ENCODE measurements at regions not wholly inside any gene's neighbourhood (a gene's known extent, or its start where the extent isn't known, plus 50 kb on each side); places are given as distances from the start of the nearest gene placed in this dataset.

DNA sequence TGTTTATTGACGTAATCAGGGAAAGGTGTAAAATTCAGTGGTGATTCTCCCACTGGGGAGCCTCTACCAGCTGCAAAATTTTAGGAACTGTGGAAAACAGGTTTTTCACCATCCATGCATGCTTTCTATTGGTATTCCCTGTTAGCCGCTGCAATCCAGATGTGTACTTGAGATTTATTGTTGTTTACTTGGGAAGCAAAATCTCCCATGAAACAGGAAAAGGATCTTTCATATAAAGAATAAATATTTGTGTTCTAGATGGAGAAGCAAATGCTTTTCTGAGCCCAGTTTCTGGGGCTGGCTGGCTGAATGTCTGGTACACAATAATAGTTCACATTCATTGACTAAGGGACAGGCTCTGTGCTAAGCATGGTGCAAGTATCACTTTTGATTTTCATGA lies 144.6 kb upstream of the RASGRP1 start:
- TF ChIP-seq BACH2 (CRISPR knock-in tag; IDR thresholded peaks at IDR 0.05; ENCODE audit: borderline replicate concordance) (no peak), TCF4 (CRISPR knock-in tag; IDR thresholded peaks at IDR 0.05; ENCODE audit: borderline replicate concordance) (no peak), PPARA (CRISPR knock-in tag; IDR thresholded peaks at IDR 0.05; ENCODE audit: borderline replicate concordance) (no peak), CSDC2 (CRISPR knock-in tag; IDR thresholded peaks at IDR 0.05) (no peak), ZC3H10 (CRISPR knock-in tag; IDR thresholded peaks at IDR 0.05) (no peak), SNAI2 (CRISPR knock-in tag; IDR thresholded peaks at IDR 0.05) (no peak), ZFP3 (CRISPR knock-in tag; IDR thresholded peaks at IDR 0.05) (no peak), RARB (CRISPR knock-in tag; IDR thresholded peaks at IDR 0.05) (no peak), OSR1 (CRISPR knock-in tag; IDR thresholded peaks at IDR 0.05) (no peak), TSHZ2 (CRISPR knock-in tag; IDR thresholded peaks at IDR 0.05) (no peak), ZFP30 (CRISPR knock-in tag; IDR thresholded peaks at IDR 0.05) (no peak), GLIS3 (CRISPR knock-in tag; IDR thresholded peaks at IDR 0.05) (no peak), ESRRG (CRISPR knock-in tag; IDR thresholded peaks at IDR 0.05) (no peak)
- TF ChIP-seq, protein P1, sequence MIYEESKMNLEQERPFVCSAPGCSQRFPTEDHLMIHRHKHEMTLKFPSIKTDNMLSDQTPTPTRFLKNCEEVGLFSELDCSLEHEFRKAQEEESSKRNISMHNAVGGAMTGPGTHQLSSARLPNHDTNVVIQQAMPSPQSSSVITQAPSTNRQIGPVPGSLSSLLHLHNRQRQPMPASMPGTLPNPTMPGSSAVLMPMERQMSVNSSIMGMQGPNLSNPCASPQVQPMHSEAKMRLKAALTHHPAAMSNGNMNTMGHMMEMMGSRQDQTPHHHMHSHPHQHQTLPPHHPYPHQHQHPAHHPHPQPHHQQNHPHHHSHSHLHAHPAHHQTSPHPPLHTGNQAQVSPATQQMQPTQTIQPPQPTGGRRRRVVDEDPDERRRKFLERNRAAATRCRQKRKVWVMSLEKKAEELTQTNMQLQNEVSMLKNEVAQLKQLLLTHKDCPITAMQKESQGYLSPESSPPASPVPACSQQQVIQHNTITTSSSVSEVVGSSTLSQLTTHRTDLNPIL (CRISPR knock-in tag; IDR thresholded peaks at IDR 0.05; ENCODE audit: low read depth): no peak
- ATAC-seq: no peak

DNA sequence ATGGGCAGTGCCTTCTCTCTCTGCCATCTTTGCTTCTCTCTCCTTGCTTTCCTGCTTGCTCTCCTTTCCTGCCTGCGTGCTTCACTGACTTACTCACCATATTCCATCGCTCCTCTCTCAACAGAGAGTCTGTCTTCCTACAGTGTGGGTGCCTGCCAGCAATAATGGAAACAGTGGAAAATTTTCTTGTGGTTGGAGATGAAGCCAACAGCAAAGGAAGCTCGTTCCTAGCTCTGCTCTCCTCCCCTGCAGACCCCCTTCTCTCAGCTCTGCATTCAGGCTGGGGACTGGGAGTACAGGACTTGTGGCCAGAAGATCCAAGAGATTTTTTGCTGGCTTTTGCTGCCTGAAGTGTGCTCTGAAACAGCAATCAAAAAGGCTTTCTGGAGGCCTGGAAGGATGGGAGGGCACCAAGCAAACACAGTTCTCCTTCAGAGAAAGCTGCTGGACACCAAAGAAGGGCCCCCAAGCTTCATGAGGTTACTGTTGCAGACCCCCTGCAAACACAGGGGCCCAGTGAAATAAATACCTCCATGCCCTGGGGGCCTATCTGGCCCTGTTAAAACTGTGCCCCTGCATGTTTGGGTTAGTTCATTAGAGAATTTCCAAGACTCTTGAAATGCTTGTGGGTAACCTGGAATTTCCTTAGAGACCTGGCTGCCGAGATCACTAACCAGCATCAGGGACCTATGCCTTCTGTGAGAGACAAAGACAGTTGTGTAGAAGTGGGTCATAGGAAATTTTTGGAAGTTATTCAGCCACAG lies 149.9 kb upstream of the RASGRP1 start:
- TF ChIP-seq RARB (CRISPR knock-in tag; IDR thresholded peaks at IDR 0.05) (no peak), CSDC2 (CRISPR knock-in tag; IDR thresholded peaks at IDR 0.05) (no peak), PPARA (CRISPR knock-in tag; IDR thresholded peaks at IDR 0.05; ENCODE audit: borderline replicate concordance) (no peak), SNAI2 (CRISPR knock-in tag; IDR thresholded peaks at IDR 0.05) (no peak), POU6F1 (CRISPR knock-in tag; IDR thresholded peaks at IDR 0.05; ENCODE audit: borderline replicate concordance, low read depth) (no peak), BACH2 (CRISPR knock-in tag; IDR thresholded peaks at IDR 0.05; ENCODE audit: borderline replicate concordance) (no peak), ZC3H10 (CRISPR knock-in tag; IDR thresholded peaks at IDR 0.05) (no peak), TCF4 (CRISPR knock-in tag; IDR thresholded peaks at IDR 0.05; ENCODE audit: borderline replicate concordance) (no peak), ZFP30 (CRISPR knock-in tag; IDR thresholded peaks at IDR 0.05) (no peak), ESRRG (CRISPR knock-in tag; IDR thresholded peaks at IDR 0.05) (no peak), OSR1 (CRISPR knock-in tag; IDR thresholded peaks at IDR 0.05) (no peak), TOX (CRISPR knock-in tag; IDR thresholded peaks at IDR 0.05; ENCODE audit: borderline replicate concordance) (no peak)
- TF ChIP-seq, protein P1 (CRISPR knock-in tag; IDR thresholded peaks at IDR 0.05; ENCODE audit: low read depth): no peak
- TF ChIP-seq, protein P2, sequence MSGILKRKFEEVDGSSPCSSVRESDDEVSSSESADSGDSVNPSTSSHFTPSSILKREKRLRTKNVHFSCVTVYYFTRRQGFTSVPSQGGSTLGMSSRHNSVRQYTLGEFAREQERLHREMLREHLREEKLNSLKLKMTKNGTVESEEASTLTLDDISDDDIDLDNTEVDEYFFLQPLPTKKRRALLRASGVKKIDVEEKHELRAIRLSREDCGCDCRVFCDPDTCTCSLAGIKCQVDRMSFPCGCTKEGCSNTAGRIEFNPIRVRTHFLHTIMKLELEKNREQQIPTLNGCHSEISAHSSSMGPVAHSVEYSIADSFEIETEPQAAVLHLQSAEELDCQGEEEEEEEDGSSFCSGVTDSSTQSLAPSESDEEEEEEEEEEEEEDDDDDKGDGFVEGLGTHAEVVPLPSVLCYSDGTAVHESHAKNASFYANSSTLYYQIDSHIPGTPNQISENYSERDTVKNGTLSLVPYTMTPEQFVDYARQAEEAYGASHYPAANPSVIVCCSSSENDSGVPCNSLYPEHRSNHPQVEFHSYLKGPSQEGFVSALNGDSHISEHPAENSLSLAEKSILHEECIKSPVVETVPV (CRISPR knock-in tag; IDR thresholded peaks at IDR 0.05): no peak
- peak; percentile 95 for ATAC-seq

DNA sequence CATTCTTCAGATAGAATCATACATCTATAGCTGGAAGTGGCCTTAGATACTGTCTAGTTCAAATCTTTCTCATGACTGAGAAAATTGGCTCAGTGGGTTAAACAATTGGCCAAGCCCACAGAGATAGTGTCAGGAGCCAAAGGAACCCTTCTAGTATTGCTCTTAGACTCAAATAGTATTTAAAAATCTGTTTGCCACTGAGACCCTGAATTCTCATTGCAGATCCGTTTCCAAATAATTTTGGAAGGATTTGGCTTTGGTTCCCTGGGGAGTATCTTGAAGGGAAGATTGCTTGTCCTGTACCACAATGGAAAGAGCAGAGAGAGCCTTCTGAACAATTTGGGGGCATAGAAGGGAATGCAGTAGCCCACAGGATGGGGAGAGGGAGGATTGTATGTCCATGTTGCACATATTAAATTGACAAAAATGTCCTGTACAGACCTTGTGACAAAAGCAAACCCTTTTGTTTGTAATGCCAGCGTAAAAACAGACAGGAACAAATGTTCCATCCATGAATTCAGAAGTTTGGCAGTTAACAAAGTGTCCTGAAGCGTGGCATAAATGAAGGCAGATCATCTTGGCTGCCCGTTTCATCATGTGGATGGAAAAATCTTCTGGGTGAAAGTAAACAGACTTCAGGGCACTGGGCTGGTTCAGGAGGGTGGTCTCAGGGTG lies 156.4 kb upstream of the RASGRP1 start:
- ATAC-seq: no peak
- TF ChIP-seq PATZ1 (CRISPR knock-in tag; IDR thresholded peaks at IDR 0.05; ENCODE audit: borderline replicate concordance) (no peak), CSDC2 (CRISPR knock-in tag; IDR thresholded peaks at IDR 0.05) (no peak), TSHZ2 (CRISPR knock-in tag; IDR thresholded peaks at IDR 0.05) (no peak), ZC3H10 (CRISPR knock-in tag; IDR thresholded peaks at IDR 0.05) (no peak), ZNF70 (CRISPR knock-in tag; IDR thresholded peaks at IDR 0.05) (no peak), TOX (CRISPR knock-in tag; IDR thresholded peaks at IDR 0.05; ENCODE audit: borderline replicate concordance) (no peak), OSR1 (CRISPR knock-in tag; IDR thresholded peaks at IDR 0.05) (no peak)
- TF ChIP-seq, protein P2 (CRISPR knock-in tag; IDR thresholded peaks at IDR 0.05): no peak
